ENCODE measurements at regions not wholly inside any gene's neighbourhood (a gene's known extent, or its start where the extent isn't known, plus 50 kb on each side); places are given as distances from the start of the nearest gene placed in this dataset.

- Histone ChIP-seq H3K4me3 (ENCODE audit: low read length in 2 of 2) (no peak overlapping the region), H3K27ac (ENCODE audit: low read length) (no peak overlapping the region), H3K9me3 (ENCODE audit: control insufficient read depth in 2 of 2, low read length in 2 of 2) (no peaks in the 10 kb centered on the region), H3K36me3 (ENCODE audit: control insufficient read depth in 2 of 2, insufficient read depth in 2 of 2, low read length in 2 of 2) (no peaks in the 10 kb centered on the region), H3K4me1 (ENCODE audit: control insufficient read depth, insufficient read depth, low read length) (no peaks in the 10 kb centered on the region), H3K9ac (ENCODE audit: low read length in 2 of 2) (no peak overlapping the region), H3K27me3 (ENCODE audit: control insufficient read depth in 1 of 2, insufficient read depth in 2 of 2, low read length in 2 of 2) (no peaks in the 10 kb centered on the region)
Measured at GRCh38 chr6:73955800-73956199, 259.8 kb downstream of the CD109 start.

DNA sequence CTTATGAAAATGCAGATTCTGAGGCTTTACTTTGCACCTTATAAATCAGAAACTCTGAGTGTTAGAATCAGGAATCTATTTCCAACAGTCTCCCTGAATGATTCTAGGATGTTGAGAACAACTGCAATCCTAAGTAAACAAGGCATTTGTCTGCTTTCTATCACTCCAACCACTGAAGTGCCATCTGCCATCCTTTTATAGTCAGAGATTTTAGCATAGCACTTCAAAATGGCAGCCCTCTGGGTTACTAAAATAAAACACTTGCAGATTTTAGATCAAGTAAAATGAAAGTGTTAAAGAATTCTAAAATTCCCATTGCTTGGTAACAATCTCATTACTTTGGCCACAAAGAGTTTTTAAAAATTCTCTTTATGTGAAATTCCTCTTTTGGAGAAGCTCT is 258.9 kb downstream of the CD109 start:
- no peaks in the 10 kb centered on the region for H3K27me3 ChIP-seq (ENCODE audit: control insufficient read depth in 1 of 2, insufficient read depth in 2 of 2, low read length in 2 of 2)
- H3K4me1 ChIP-seq (ENCODE audit: control insufficient read depth, insufficient read depth, low read length): no peaks in the 10 kb centered on the region
- no peaks in the 10 kb centered on the region for H3K9me3 ChIP-seq (ENCODE audit: control insufficient read depth in 2 of 2, low read length in 2 of 2)
- H3K9ac ChIP-seq (ENCODE audit: low read length in 2 of 2): no peak overlapping the region
- no peak overlapping the region for H3K4me3 ChIP-seq (ENCODE audit: low read length in 2 of 2)
- H3K27ac ChIP-seq (ENCODE audit: low read length): no peak overlapping the region
- H3K36me3 ChIP-seq (ENCODE audit: control insufficient read depth in 2 of 2, insufficient read depth in 2 of 2, low read length in 2 of 2): no peaks in the 10 kb centered on the region

GRCh38 chr6:73951183-73951582 is 255.2 kb downstream of the CD109 start:
- H3K4me1 ChIP-seq (ENCODE audit: control insufficient read depth, insufficient read depth, low read length): no peaks in the 10 kb centered on the region
- H3K9me3 ChIP-seq (ENCODE audit: control insufficient read depth in 2 of 2, low read length in 2 of 2): no peaks in the 10 kb centered on the region
- H3K27ac ChIP-seq (ENCODE audit: low read length): no peak overlapping the region
- no peak overlapping the region for H3K9ac ChIP-seq (ENCODE audit: low read length in 2 of 2)
- H3K36me3 ChIP-seq (ENCODE audit: control insufficient read depth in 2 of 2, insufficient read depth in 2 of 2, low read length in 2 of 2): no peaks in the 10 kb centered on the region
- H3K4me3 ChIP-seq (ENCODE audit: low read length in 2 of 2): no peak overlapping the region
- H3K27me3 ChIP-seq (ENCODE audit: control insufficient read depth in 1 of 2, insufficient read depth in 2 of 2, low read length in 2 of 2): no peaks in the 10 kb centered on the region

DNA sequence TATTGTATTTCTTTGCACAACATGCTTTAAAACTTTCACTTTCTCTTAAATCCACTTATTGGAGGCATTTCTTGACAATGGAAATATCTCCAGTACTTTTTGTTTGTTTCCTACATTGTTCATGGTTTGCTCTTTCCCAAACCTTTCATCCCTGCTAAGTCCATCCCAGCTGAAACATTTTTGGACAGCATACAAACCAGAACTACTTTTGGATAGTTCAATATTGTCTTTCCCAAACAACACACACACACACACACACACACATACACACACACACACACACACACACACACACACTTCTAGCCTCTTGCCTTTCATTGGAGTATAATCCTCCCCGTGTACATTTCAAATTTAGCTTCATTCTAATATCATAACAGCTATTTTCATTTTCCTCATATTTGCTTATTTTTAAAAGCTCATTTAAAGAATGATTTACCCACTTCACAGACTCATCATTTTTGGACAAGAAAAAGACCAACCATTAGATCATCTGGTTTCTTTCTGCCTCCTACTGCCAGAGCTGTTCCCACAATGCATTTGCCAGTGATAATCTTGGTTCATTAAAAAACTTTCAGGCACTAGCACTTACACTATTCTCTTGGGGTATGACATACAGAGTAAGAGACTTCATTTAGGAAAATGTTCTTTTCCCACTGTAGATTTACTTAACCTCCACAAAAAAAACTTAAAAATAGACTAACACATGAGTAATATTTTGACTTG is 248.1 kb downstream of the CD109 start:
- Histone ChIP-seq H3K27me3 (ENCODE audit: control insufficient read depth in 1 of 2, insufficient read depth in 2 of 2, low read length in 2 of 2) (no peaks in the 10 kb centered on the region), H3K27ac (ENCODE audit: low read length) (no peak overlapping the region), H3K4me1 (ENCODE audit: control insufficient read depth, insufficient read depth, low read length) (no peaks in the 10 kb centered on the region), H3K9me3 (ENCODE audit: control insufficient read depth in 2 of 2, low read length in 2 of 2) (no peaks in the 10 kb centered on the region), H3K4me3 (ENCODE audit: low read length in 2 of 2) (no peak overlapping the region), H3K36me3 (ENCODE audit: control insufficient read depth in 2 of 2, insufficient read depth in 2 of 2, low read length in 2 of 2) (no peaks in the 10 kb centered on the region), H3K9ac (ENCODE audit: low read length in 2 of 2) (no peak overlapping the region)

DNA sequence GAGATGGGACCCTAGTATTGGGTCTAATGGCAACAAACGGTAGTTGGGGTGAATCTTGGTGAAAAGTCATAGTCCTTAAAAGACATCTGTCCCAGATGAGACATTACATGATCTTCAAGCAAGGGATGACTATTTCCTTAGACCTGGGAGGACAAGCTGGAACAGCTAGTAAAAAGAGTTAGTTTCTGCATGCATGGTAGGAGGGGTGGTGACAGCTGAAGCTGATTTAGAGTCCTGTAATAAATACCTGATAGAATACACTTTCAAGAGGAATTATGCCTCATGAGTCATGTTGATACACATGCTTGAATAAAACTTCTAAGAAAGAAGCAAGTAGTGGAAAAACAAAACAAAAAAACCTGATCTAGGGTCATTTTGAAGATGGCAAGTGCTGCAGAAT is 247.4 kb downstream of the CD109 start:
- H3K27ac ChIP-seq (ENCODE audit: low read length): no peak overlapping the region

DNA sequence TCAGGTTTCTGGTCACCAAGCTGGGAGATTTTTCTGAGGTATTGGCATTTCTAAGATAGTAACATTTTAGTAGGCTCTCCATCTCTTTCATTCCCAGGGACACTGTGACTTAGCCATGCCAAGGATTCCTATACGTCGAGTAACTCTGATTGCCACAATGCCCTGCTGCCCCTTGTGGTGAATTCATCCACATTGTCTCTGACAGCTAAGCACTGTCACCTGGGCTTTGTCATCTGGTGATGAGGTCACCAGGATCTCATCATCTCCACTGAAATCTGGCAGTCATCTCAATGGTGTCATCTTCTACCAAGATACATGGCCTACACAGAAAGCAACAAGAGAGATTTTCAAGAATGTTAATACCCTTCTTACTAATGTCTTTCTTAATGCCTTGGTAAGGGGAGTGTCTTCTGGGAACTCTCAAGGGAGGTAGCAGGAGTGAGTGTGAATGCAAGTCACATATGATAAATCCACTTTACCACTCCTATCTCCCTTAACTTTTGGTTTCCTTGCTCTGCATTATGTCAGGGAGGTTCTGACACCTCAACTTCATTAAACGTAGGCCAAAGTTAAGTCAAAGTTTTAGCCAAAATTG is 246.7 kb downstream of the CD109 start:
- no peak overlapping the region for H3K27ac ChIP-seq (ENCODE audit: low read length)
- H3K4me1 ChIP-seq (ENCODE audit: control insufficient read depth, insufficient read depth, low read length): no peaks in the 10 kb centered on the region

More for the DNA sequence above, 247.4 kb downstream of the CD109 start:
- no peak overlapping the region for H3K4me3 ChIP-seq (ENCODE audit: low read length in 2 of 2)
- H3K4me1 ChIP-seq (ENCODE audit: control insufficient read depth, insufficient read depth, low read length): no peaks in the 10 kb centered on the region
- H3K36me3 ChIP-seq (ENCODE audit: control insufficient read depth in 2 of 2, insufficient read depth in 2 of 2, low read length in 2 of 2): no peaks in the 10 kb centered on the region
- no peaks in the 10 kb centered on the region for H3K27me3 ChIP-seq (ENCODE audit: control insufficient read depth in 1 of 2, insufficient read depth in 2 of 2, low read length in 2 of 2)
- H3K9ac ChIP-seq (ENCODE audit: low read length in 2 of 2): no peak overlapping the region
- H3K9me3 ChIP-seq (ENCODE audit: control insufficient read depth in 2 of 2, low read length in 2 of 2): no peaks in the 10 kb centered on the region

GRCh38 chr6:73941892-73942291 is 245.9 kb downstream of the CD109 start:
- no peaks in the 10 kb centered on the region for H3K36me3 ChIP-seq (ENCODE audit: control insufficient read depth in 2 of 2, insufficient read depth in 2 of 2, low read length in 2 of 2)
- no peaks in the 10 kb centered on the region for H3K9me3 ChIP-seq (ENCODE audit: control insufficient read depth in 2 of 2, low read length in 2 of 2)
- no peak overlapping the region for H3K27ac ChIP-seq (ENCODE audit: low read length)

More for the DNA sequence above, 246.7 kb downstream of the CD109 start:
- no peaks in the 10 kb centered on the region for H3K9me3 ChIP-seq (ENCODE audit: control insufficient read depth in 2 of 2, low read length in 2 of 2)
- no peaks in the 10 kb centered on the region for H3K27me3 ChIP-seq (ENCODE audit: control insufficient read depth in 1 of 2, insufficient read depth in 2 of 2, low read length in 2 of 2)
- no peaks in the 10 kb centered on the region for H3K36me3 ChIP-seq (ENCODE audit: control insufficient read depth in 2 of 2, insufficient read depth in 2 of 2, low read length in 2 of 2)
- no peak overlapping the region for H3K9ac ChIP-seq (ENCODE audit: low read length in 2 of 2)
- H3K4me3 ChIP-seq (ENCODE audit: low read length in 2 of 2): no peak overlapping the region

GRCh38 chr6:73937805-73938204 is 241.8 kb downstream of the CD109 start:
- Histone ChIP-seq H3K27ac (ENCODE audit: low read length) (no peak overlapping the region), H3K9me3 (ENCODE audit: control insufficient read depth in 2 of 2, low read length in 2 of 2) (no peaks in the 10 kb centered on the region), H3K36me3 (ENCODE audit: control insufficient read depth in 2 of 2, insufficient read depth in 2 of 2, low read length in 2 of 2) (no peaks in the 10 kb centered on the region), H3K4me3 (ENCODE audit: low read length in 2 of 2) (no peak overlapping the region), H3K4me1 (ENCODE audit: control insufficient read depth, insufficient read depth, low read length) (no peaks in the 10 kb centered on the region), H3K27me3 (ENCODE audit: control insufficient read depth in 1 of 2, insufficient read depth in 2 of 2, low read length in 2 of 2) (no peaks in the 10 kb centered on the region), H3K9ac (ENCODE audit: low read length in 2 of 2) (no peak overlapping the region)

More at GRCh38 chr6:73941892-73942291, 245.9 kb downstream of the CD109 start:
- Histone ChIP-seq H3K27me3 (ENCODE audit: control insufficient read depth in 1 of 2, insufficient read depth in 2 of 2, low read length in 2 of 2) (no peaks in the 10 kb centered on the region), H3K4me3 (ENCODE audit: low read length in 2 of 2) (no peak overlapping the region), H3K9ac (ENCODE audit: low read length in 2 of 2) (no peak overlapping the region), H3K4me1 (ENCODE audit: control insufficient read depth, insufficient read depth, low read length) (no peaks in the 10 kb centered on the region)

DNA sequence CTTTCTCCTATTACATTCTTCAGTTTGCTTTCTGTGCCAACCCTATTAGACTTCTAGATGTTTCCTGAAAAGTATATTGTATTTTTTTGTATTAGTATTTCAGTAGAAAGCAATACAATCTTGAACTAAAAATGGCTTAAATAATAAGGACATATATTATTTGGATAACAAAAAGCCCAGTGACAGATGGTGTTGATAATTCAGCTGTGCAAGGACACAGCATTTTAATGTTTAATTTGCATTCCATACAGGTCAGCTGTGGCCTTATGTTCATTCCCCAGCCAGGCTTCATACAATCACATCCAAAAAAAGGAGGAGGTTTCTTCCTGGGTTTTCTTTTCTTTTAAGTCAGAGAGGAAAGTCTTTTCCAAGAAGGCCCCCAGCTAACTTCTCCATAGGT is 236.9 kb downstream of the CD109 start:
- H3K27ac ChIP-seq (ENCODE audit: low read length): no peak overlapping the region
- no peaks in the 10 kb centered on the region for H3K4me1 ChIP-seq (ENCODE audit: control insufficient read depth, insufficient read depth, low read length)
- H3K36me3 ChIP-seq (ENCODE audit: control insufficient read depth in 2 of 2, insufficient read depth in 2 of 2, low read length in 2 of 2): no peaks in the 10 kb centered on the region
- no peak overlapping the region for H3K9ac ChIP-seq (ENCODE audit: low read length in 2 of 2)
- H3K4me3 ChIP-seq (ENCODE audit: low read length in 2 of 2): no peak overlapping the region
- no peaks in the 10 kb centered on the region for H3K27me3 ChIP-seq (ENCODE audit: control insufficient read depth in 1 of 2, insufficient read depth in 2 of 2, low read length in 2 of 2)
- H3K9me3 ChIP-seq (ENCODE audit: control insufficient read depth in 2 of 2, low read length in 2 of 2): peaks cover 7% of the 10 kb centered on the region in 2 donors

GRCh38 chr6:73929405-73929804 is 233.4 kb downstream of the CD109 start:
- H3K4me3 ChIP-seq (ENCODE audit: low read length in 2 of 2): no peak overlapping the region
- H3K4me1 ChIP-seq (ENCODE audit: control insufficient read depth, insufficient read depth, low read length): no peaks in the 10 kb centered on the region
- H3K9me3 ChIP-seq (ENCODE audit: control insufficient read depth in 2 of 2, low read length in 2 of 2): peaks cover 9 to 14% of the 10 kb centered on the region in 2 donors
- no peak overlapping the region for H3K27ac ChIP-seq (ENCODE audit: low read length)
- no peaks in the 10 kb centered on the region for H3K27me3 ChIP-seq (ENCODE audit: control insufficient read depth in 1 of 2, insufficient read depth in 2 of 2, low read length in 2 of 2)
- no peak overlapping the region for H3K9ac ChIP-seq (ENCODE audit: low read length in 2 of 2)
- no peaks in the 10 kb centered on the region for H3K36me3 ChIP-seq (ENCODE audit: control insufficient read depth in 2 of 2, insufficient read depth in 2 of 2, low read length in 2 of 2)

DNA sequence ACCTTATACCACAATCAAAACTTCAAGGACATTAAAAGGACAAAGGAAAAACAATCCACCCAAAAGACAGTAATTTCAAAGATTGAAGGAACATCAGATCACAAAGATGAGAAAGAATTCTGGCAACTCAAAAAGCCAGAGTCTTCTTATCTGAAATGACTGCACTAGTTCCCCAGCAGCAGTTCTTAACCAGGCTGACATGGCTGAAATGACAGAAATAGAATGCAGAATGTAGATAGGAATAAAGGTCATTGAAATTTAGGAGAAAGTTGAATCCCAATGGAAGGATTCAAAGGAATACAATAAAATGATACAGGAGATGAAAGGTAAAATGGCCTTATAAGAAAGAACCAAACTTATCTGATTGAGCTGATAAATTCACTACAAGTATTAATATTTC is 231.4 kb downstream of the CD109 start:
- Histone ChIP-seq H3K4me3 (ENCODE audit: low read length in 2 of 2) (no peak overlapping the region), H3K27ac (ENCODE audit: low read length) (no peak overlapping the region), H3K9ac (ENCODE audit: low read length in 2 of 2) (no peak overlapping the region), H3K9me3 (ENCODE audit: control insufficient read depth in 2 of 2, low read length in 2 of 2) (peaks cover 9 to 14% of the 10 kb centered on the region in 2 donors), H3K27me3 (ENCODE audit: control insufficient read depth in 1 of 2, insufficient read depth in 2 of 2, low read length in 2 of 2) (no peaks in the 10 kb centered on the region), H3K36me3 (ENCODE audit: control insufficient read depth in 2 of 2, insufficient read depth in 2 of 2, low read length in 2 of 2) (no peaks in the 10 kb centered on the region), H3K4me1 (ENCODE audit: control insufficient read depth, insufficient read depth, low read length) (no peaks in the 10 kb centered on the region)

Data from stomach smooth muscle (tissue), 2 donors.